ENCODE measurements at regions not wholly inside any gene's neighbourhood (a gene's known extent, or its start where the extent isn't known, plus 50 kb on each side); places are given as distances from the start of the nearest gene placed in this dataset.

DNA sequence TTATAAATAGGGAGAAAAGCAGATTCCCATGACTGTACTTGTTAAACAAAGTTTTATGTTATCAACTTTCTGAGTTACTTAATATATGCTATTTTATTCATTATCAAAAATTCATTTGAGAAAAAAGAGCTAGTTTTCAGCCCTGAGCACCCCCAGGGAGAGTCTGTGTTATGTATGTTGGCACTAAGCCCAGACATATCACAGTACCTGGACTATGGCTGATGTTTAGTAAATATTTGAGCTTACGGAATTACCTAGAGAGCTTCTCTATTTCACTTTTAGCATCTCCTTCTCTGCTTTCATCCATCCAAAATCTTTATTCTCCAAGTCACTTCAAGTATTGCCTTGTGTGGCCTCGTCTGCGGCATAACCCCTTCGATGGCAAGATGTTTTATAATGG is 225.9 kb upstream of the PCSK5 start:
- no peak for TF ChIP-seq POLR2AphosphoS5 (IDR thresholded peaks at IDR 0.05; ENCODE audit: insufficient read depth, low read depth, low read length)
- TF ChIP-seq, protein P1, sequence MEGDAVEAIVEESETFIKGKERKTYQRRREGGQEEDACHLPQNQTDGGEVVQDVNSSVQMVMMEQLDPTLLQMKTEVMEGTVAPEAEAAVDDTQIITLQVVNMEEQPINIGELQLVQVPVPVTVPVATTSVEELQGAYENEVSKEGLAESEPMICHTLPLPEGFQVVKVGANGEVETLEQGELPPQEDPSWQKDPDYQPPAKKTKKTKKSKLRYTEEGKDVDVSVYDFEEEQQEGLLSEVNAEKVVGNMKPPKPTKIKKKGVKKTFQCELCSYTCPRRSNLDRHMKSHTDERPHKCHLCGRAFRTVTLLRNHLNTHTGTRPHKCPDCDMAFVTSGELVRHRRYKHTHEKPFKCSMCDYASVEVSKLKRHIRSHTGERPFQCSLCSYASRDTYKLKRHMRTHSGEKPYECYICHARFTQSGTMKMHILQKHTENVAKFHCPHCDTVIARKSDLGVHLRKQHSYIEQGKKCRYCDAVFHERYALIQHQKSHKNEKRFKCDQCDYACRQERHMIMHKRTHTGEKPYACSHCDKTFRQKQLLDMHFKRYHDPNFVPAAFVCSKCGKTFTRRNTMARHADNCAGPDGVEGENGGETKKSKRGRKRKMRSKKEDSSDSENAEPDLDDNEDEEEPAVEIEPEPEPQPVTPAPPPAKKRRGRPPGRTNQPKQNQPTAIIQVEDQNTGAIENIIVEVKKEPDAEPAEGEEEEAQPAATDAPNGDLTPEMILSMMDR (IDR thresholded peaks at IDR 0.05; ENCODE audit: extremely low read depth in 1 of 2, insufficient read depth in 1 of 2, low read depth in 1 of 2, low read length in 2 of 2), result no peak
- TF ChIP-seq POLR2A (IDR thresholded peaks at IDR 0.05; ENCODE audit: low read depth, low read length), result no peak
- TF ChIP-seq, protein P2, sequence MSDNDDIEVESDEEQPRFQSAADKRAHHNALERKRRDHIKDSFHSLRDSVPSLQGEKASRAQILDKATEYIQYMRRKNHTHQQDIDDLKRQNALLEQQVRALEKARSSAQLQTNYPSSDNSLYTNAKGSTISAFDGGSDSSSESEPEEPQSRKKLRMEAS (IDR thresholded peaks at IDR 0.05; ENCODE audit: insufficient read depth, insufficient read length), result no peak
- no peak for TF ChIP-seq EZH2 (IDR thresholded peaks at IDR 0.05; ENCODE audit: borderline replicate concordance, low read depth, low read length, severe bottlenecking)
- no peak for TF ChIP-seq FOS (IDR thresholded peaks at IDR 0.05; ENCODE audit: borderline replicate concordance, insufficient read depth, low read length)
